A673 (cell line): ENCODE measurements at regions not wholly inside any gene's neighbourhood (a gene's known extent, or its start where the extent isn't known, plus 50 kb on each side); places are given as distances from the start of the nearest gene placed in this dataset.

ENCODE experiments used
- CTCF ChIP-seq: fragments of 300-800, 200-600 bp; sonication (generic); conservative IDR thresholded peaks from 2 replicates; pipeline ENCODE4 v1.5.1; 2017; ENCODE audit warnings: low read depth, mild to moderate bottlenecking, antibody characterized with exemption, low read length, moderate library complexity, mixed read lengths
- EZH2 ChIP-seq: fragments of 200-600 bp; sonication (generic); IDR thresholded peaks from 2 replicates; pipeline ENCODE4 v1.6.1; 2017; ENCODE audit warnings: borderline replicate concordance, low read depth, mild to moderate bottlenecking, mixed read lengths, antibody characterized with exemption, low read length; ENCODE audit not compliant: poor library complexity, severe bottlenecking

GRCh38 chr15:98413933-98414546, 234.3 kb upstream of the IGF1R start:
- no peak for TF ChIP-seq EZH2
- TF ChIP-seq CTCF = no peak
